PFSK-1 (cell line): ENCODE measurements at regions not wholly inside any gene's neighbourhood (a gene's known extent, or its start where the extent isn't known, plus 50 kb on each side); places are given as distances from the start of the nearest gene placed in this dataset.

Source experiments
- FOXP2 ChIP-seq: optimal IDR thresholded peaks from 2 replicates; pipeline ENCODE3; 2011; ENCODE audit warnings: borderline replicate concordance, control low read depth, inconsistent platforms; ENCODE audit not compliant: insufficient read depth; ENCODE audit errors: extremely low read length, extremely low read depth
- POLR2AphosphoS5 ChIP-seq: IDR thresholded peaks from 2 replicates; pipeline ENCODE4 v1.6.1; 2012; ENCODE audit warnings: low read depth, mild to moderate bottlenecking, control low read depth, low read length, moderate library complexity
- REST ChIP-seq, 2 experiments: IDR thresholded peaks; 2 replicates each; pipeline versions ENCODE4 v1.6.1 to v1.8.0; 2011 to 2012; ENCODE audit warnings: low read depth in 2 of 2, low read length in 2 of 2, control low read depth in 1 of 2, inconsistent platforms in 1 of 2, mild to moderate bottlenecking in 1 of 2, moderate library complexity in 1 of 2; ENCODE audit not compliant: insufficient read depth in 1 of 2
- SIN3A ChIP-seq: IDR thresholded peaks from 2 replicates; pipeline ENCODE4 v1.6.1; 2012; ENCODE audit warnings: mild to moderate bottlenecking, low read length, moderate library complexity, borderline replicate concordance; ENCODE audit not compliant: insufficient read depth
- TAF1 ChIP-seq: IDR thresholded peaks from 2 replicates; pipeline ENCODE4 v1.6.1; 2012; ENCODE audit warnings: low read length, control low read depth, borderline replicate concordance; ENCODE audit not compliant: insufficient read depth

GRCh38 chr9:29928072-29928471 lies 2354.8 kb upstream of the C9orf72 start:
- TF ChIP-seq POLR2AphosphoS5 (no peak), REST (IDR thresholded peaks at IDR 0.05; ENCODE audit: insufficient read depth in 1 of 2, low read depth in 2 of 2, low read length in 2 of 2) (no peak), TAF1 (no peak), SIN3A (no peak), FOXP2 (no peak)

GRCh38 chr9:29939559-29939958 lies 2366.3 kb upstream of the C9orf72 start:
- TF ChIP-seq TAF1, result no peak
- no peak for TF ChIP-seq POLR2AphosphoS5
- TF ChIP-seq SIN3A, result no peak
- TF ChIP-seq FOXP2, result no peak
- TF ChIP-seq REST (IDR thresholded peaks at IDR 0.05; ENCODE audit: insufficient read depth in 1 of 2, low read depth in 2 of 2, low read length in 2 of 2), result no peak

- TF ChIP-seq REST (IDR thresholded peaks at IDR 0.05; ENCODE audit: insufficient read depth in 1 of 2, low read depth in 2 of 2, low read length in 2 of 2), result no peak
- TF ChIP-seq FOXP2, result no peak
- no peak for TF ChIP-seq SIN3A
- no peak for TF ChIP-seq TAF1
- no peak for TF ChIP-seq POLR2AphosphoS5
Observed at GRCh38 chr9:29945012-29945411, 2371.7 kb upstream of the C9orf72 start.

GRCh38 chr9:29958469-29958868 lies 2385.2 kb upstream of the C9orf72 start:
- no peak for TF ChIP-seq FOXP2
- TF ChIP-seq POLR2AphosphoS5, result no peak
- TF ChIP-seq TAF1, result no peak
- no peak for TF ChIP-seq SIN3A
- no peak for TF ChIP-seq REST (IDR thresholded peaks at IDR 0.05; ENCODE audit: insufficient read depth in 1 of 2, low read depth in 2 of 2, low read length in 2 of 2)

GRCh38 chr9:29965834-29966233 lies 2392.6 kb upstream of the C9orf72 start:
- TF ChIP-seq TAF1, result no peak
- TF ChIP-seq SIN3A, result no peak
- no peak for TF ChIP-seq REST (IDR thresholded peaks at IDR 0.05; ENCODE audit: insufficient read depth in 1 of 2, low read depth in 2 of 2, low read length in 2 of 2)
- TF ChIP-seq POLR2AphosphoS5, result no peak
- no peak for TF ChIP-seq FOXP2
